22Rv1 (cell line): ENCODE measurements at regions not wholly inside any gene's neighbourhood (a gene's known extent, or its start where the extent isn't known, plus 50 kb on each side); places are given as distances from the start of the nearest gene placed in this dataset.

ENCODE experiments used
- CTCF ChIP-seq: fragments of 450-650 bp; IDR thresholded peaks from 2 replicates; pipeline ENCODE4 v1.5.1; 2017; ENCODE audit warnings: mild to moderate bottlenecking
- ZFX ChIP-seq: fragments of 450-650 bp; IDR thresholded peaks from 2 replicates; pipeline ENCODE4 v1.6.1; 2017; ENCODE audit warnings: antibody characterized with exemption, borderline replicate concordance

DNA sequence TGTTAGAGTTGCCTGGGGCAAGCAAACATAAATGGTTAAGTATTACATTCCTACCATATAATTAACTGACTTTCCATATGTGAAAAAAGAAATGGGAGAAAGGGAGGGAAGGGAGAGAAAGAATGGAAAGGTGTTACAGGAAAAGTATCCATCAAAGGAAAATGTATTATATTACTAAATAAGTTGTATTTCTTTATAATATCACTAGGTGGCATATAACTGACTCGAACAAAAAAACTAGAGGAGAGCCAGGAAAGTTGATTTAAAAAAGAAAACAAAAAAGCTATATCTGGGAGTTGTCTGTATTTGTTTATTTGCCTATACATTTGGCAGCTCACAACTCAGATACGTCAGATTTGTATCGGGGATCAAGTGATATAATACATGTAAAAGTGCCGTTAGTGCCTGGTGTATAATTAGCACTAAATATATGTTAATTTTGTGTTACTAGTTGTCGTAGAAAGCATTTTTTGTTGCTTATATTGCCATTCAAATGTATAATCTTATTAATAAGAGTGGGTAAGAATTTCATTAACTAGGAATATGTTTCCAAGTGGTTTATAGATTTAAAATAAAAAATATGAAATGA lies 59.6 kb upstream of the ADAMTS19 start:
- peak; percentile 67 for TF ChIP-seq CTCF
- TF ChIP-seq ZFX, result no peak
